K562 (cell line): ENCODE measurements at regions not wholly inside any gene's neighbourhood (a gene's known extent, or its start where the extent isn't known, plus 50 kb on each side); places are given as distances from the start of the nearest gene placed in this dataset.

Source experiments
- ATAC-seq: fragments of 200-7000 bp; cut with Tn5 transposase; 3 replicates; pipeline ENCODE4 v1.9.1; 2020; ENCODE audit warnings: moderate library complexity
- BruUV-seq: library from RNA; stranded (reverse); fragments of 400-500 nt; replicated peaks from 2 replicates; lab custom pipeline; 2021; lab: Mats Ljungman, UMichigan
- CTCF ChIA-PET: fragments of 300-600 bp; formaldehyde crosslinking; extraction: SDS; loops from one replicate; lab custom pipeline; 2021; ENCODE audit warnings: low intra/inter-chr PET ratio; lab: Yijun Ruan, JAX
- POLR2A ChIA-PET: fragments of 300-600, 350-650 bp; sonication (Branson Sonifier 250); formaldehyde crosslinking; extraction: SDS; loops from one replicate; lab custom pipeline; 2021; ENCODE audit warnings: antibody characterized with exemption, inconsistent platforms; lab: Yijun Ruan, JAX
- DNase-seq, 4 experiments: peaks; one replicate each; pipeline versions ENCODE4 v3.0.0 to v3.0.0-alpha.2; 2011 to 2018; ENCODE audit warnings: low spot score in 3 of 4, mixed read lengths in 3 of 4; ENCODE audit errors: extremely low read depth in 1 of 4
- FAIRE-seq: peaks from 2 replicates; lab custom pipeline; 2011; peaks lifted over from hg19 to GRCh38; lab: Jason Lieb, UNC
- H2AFZ ChIP-seq: 2 replicates; pipeline ENCODE4 v1.6.0; 2011; ENCODE audit warnings: low read depth, low read length, control low read depth, inconsistent platforms
- H3K27ac ChIP-seq: fragments of 200-600 bp; 3 replicates; pipeline ENCODE4 v1.8.0; 2011; ENCODE audit warnings: low read depth, mild to moderate bottlenecking, control low read depth, inconsistent platforms, low read length, moderate library complexity, mixed read lengths; ENCODE audit errors: extremely low read depth
- H3K27me3 ChIP-seq, 2 experiments: fragments of 300-600 bp in 1 of 2; 2 replicates in 1 of 2; 3 replicates in 1 of 2; pipeline versions ENCODE4 v1.6.0 to v1.8.0; 2011; ENCODE audit warnings: inconsistent platforms in 2 of 2, low read length in 2 of 2, mild to moderate bottlenecking in 1 of 2, mixed read lengths in 1 of 2, moderate library complexity in 1 of 2; ENCODE audit not compliant: control insufficient read depth in 2 of 2, insufficient read depth in 2 of 2
- H3K36me3 ChIP-seq: fragments of 300-600 bp; 3 replicates; pipeline ENCODE4 v1.8.0; 2011; ENCODE audit warnings: mild to moderate bottlenecking, low read length, inconsistent platforms; ENCODE audit not compliant: control insufficient read depth, insufficient read depth
- H3K4me1 ChIP-seq, 2 experiments: fragments of 200-600 bp in 1 of 2; replicated peaks in 1 of 2; 2 replicates in 1 of 2; 3 replicates in 1 of 2; pipeline versions ENCODE4 v1.5.1 to v1.8.0; 2011; ENCODE audit warnings: inconsistent platforms in 2 of 2, low read length in 2 of 2, mild to moderate bottlenecking in 1 of 2, mixed read lengths in 1 of 2, moderate library complexity in 1 of 2; ENCODE audit not compliant: control insufficient read depth in 2 of 2, insufficient read depth in 2 of 2
- H3K4me2 ChIP-seq: 2 replicates; pipeline ENCODE4 v1.6.1; 2011; ENCODE audit warnings: low read length, control low read depth, inconsistent platforms, mixed read lengths; ENCODE audit not compliant: insufficient read depth
- H3K4me3 ChIP-seq: fragments of 200-600 bp; sonication (generic), shearing (Covaris generic); 2 replicates; pipeline ENCODE4 v1.5.1; 2016; ENCODE audit warnings: control low read depth, inconsistent platforms
- H3K79me2 ChIP-seq: fragments of 200-600 bp; 3 replicates; pipeline ENCODE4 v1.8.0; 2011; ENCODE audit warnings: low read length, inconsistent platforms; ENCODE audit not compliant: control insufficient read depth, insufficient read depth
- H3K9ac ChIP-seq, 2 experiments: 2 replicates each; pipeline versions ENCODE4 v1.6.0 to v1.6.1; 2011; ENCODE audit warnings: low read depth in 2 of 2, low read length in 2 of 2, control low read depth in 1 of 2, inconsistent platforms in 1 of 2, mild to moderate bottlenecking in 1 of 2, mixed read lengths in 1 of 2; ENCODE audit not compliant: insufficient read depth in 1 of 2
- H3K9me1 ChIP-seq: one replicate; pipeline ENCODE4 v1.6.0; 2011; ENCODE audit warnings: inconsistent platforms, mild to moderate bottlenecking, low read length, moderate library complexity; ENCODE audit not compliant: control insufficient read depth, insufficient read depth
- H3K9me3 ChIP-seq: replicated peaks from 2 replicates; pipeline ENCODE4 v1.5.1; 2011; ENCODE audit warnings: low read depth, low read length, inconsistent platforms; ENCODE audit not compliant: control insufficient read depth, insufficient read depth
- H4K20me1 ChIP-seq: replicated peaks from 2 replicates; pipeline ENCODE4 v1.6.1; 2011; ENCODE audit warnings: low read length, inconsistent platforms, mixed read lengths; ENCODE audit not compliant: control insufficient read depth, insufficient read depth
- ELK3 ChIP-seq: fragments of 450-650 bp; formaldehyde crosslinking; IDR thresholded peaks from 2 replicates; pipeline ENCODE4 v1.4.0; 2020; ENCODE audit warnings: mild to moderate bottlenecking
- FIP1L1 ChIP-seq: fragments of 200-400 bp; formaldehyde crosslinking; IDR thresholded peaks from 2 replicates; pipeline ENCODE4 v1.6.1; 2018; ENCODE audit warnings: mild to moderate bottlenecking, low read depth, low read length; ENCODE audit not compliant: poor library complexity, severe bottlenecking
- HNRNPLL ChIP-seq: fragments of 200-400 bp; formaldehyde crosslinking; IDR thresholded peaks from 2 replicates; pipeline ENCODE4 v1.6.1; 2017; ENCODE audit warnings: low read length, low read depth, mild to moderate bottlenecking; ENCODE audit not compliant: poor library complexity, severe bottlenecking
- JUNB ChIP-seq: fragments of 450-650 bp; formaldehyde crosslinking; conservative IDR thresholded peaks from 2 replicates; pipeline ENCODE4 v1.4.0; 2020; ENCODE audit warnings: mild to moderate bottlenecking
- MCM3 ChIP-seq: fragments of 450-650 bp; IDR thresholded peaks from 2 replicates; pipeline ENCODE4 v1.6.1; 2016
- PHF21A ChIP-seq: fragments of 450-650 bp; IDR thresholded peaks from 2 replicates; pipeline ENCODE4 v1.6.1; 2017; ENCODE audit warnings: low read depth, borderline replicate concordance
- PHF8 ChIP-seq: fragments of 200-600 bp; sonication (generic); IDR thresholded peaks from 2 replicates; pipeline ENCODE4 v1.6.1; 2012; ENCODE audit warnings: mixed run types, mild to moderate bottlenecking, inconsistent platforms, low read length, moderate library complexity, borderline replicate concordance
- ZMIZ1 ChIP-seq, 2 experiments: fragments of 150-350 bp in 1 of 2; IDR thresholded peaks; 2 replicates each; pipeline ENCODE4 v1.6.1; 2012 to 2016; ENCODE audit warnings: low read depth in 2 of 2, low read length in 2 of 2, mild to moderate bottlenecking in 1 of 2, moderate library complexity in 1 of 2
- WGBS: fragments of 100-300 bp; shearing (Covaris generic); methylation state at CpG from one replicate; pipeline ENCODE4 v1.1.6; 2016; ENCODE audit warnings: low coverage, mixed read lengths; ENCODE audit not compliant: insufficient coverage; ENCODE audit errors: missing lambda C conversion rate; 5-methylcytosine and 5-hydroxymethylcytosine counted together
- in situ Hi-C: fragments of 300-500 bp; cut with MboI; formaldehyde crosslinking; loops from 4 replicates; pipeline ENCODE4 v1.15.0; 2018; ENCODE audit warnings: inconsistent platforms, mixed read lengths
- intact Hi-C: fragments of 100-400 bp; cut with micrococcal nuclease; formaldehyde crosslinking; loops from 2 replicates; pipeline ENCODE4 v1.14.2; 2022

- no peaks in the 10 kb centered on the region for H3K79me2 ChIP-seq
- CTCF ChIA-PET: no interaction called here
- no peak overlapping the region for H2AFZ ChIP-seq
- intact Hi-C loops: no loop called here
- ATAC-seq (no peak), FAIRE-seq (no peak), DNase-seq (no peak)
- BruUV-seq: no TSS peak
- no peaks in the 10 kb centered on the region for H3K9me3 ChIP-seq
- H4K20me1 ChIP-seq: no peaks in the 10 kb centered on the region
- H3K4me2 ChIP-seq: no peak overlapping the region
- no peaks in the 10 kb centered on the region for H3K36me3 ChIP-seq
- no peaks in the 10 kb centered on the region for H3K9me1 ChIP-seq
- no peak overlapping the region for H3K9ac ChIP-seq
- in situ Hi-C loops: no loop called here
- no peak overlapping the region for H3K4me3 ChIP-seq
- no peaks in the 10 kb centered on the region for H3K4me1 ChIP-seq
- POLR2A ChIA-PET: no interaction called here
- TF ChIP-seq PHF8 (no peak), ZMIZ1 (IDR thresholded peaks at IDR 0.05; ENCODE audit: low read depth in 2 of 2, low read length in 2 of 2) (no peak), MCM3 (no peak), ELK3 (no peak), PHF21A (no peak), HNRNPLL (no peak), FIP1L1 (no peak), JUNB (CRISPR knock-in tag) (no peak)
- no peaks in the 10 kb centered on the region for H3K27me3 ChIP-seq
- H3K27ac ChIP-seq: no peak overlapping the region
- WGBS: 0% methylated on average over 1 of the region's 1 CpG
Observed at GRCh38 chr10:55214608-55215007, 413.6 kb upstream of the PCDH15 start.
